ENCODE measurements at regions not wholly inside any gene's neighbourhood (a gene's known extent, or its start where the extent isn't known, plus 50 kb on each side); places are given as distances from the start of the nearest gene placed in this dataset.

DNA sequence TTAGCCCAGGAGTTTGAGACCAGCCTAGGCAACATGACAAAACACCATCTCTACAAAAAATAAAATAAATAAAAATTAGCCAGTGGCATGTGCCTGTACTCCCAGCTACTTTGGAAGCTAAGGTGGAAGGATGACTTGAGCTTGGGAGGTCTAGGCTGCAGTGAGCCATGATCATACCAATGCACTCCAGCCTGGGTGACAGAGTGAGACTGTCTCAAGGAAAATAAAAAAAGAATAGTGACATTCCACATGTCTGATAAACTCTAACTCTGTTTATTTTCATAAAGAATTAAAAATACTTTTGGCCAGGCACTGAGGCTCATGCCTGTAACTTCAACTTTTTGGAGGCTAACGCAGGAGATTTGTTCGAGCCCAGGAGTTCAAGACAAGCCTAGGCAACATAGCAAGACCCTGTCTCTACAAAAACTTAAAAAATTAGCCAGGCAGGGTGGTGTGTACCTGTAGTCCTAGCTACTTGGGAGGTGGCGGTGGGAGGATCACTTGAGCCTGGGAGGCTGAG is 115.1 kb downstream of the GJA1 start:
- no peak overlapping the region for H3K4me2 ChIP-seq (ENCODE audit: low read depth, low read length)
- 20% methylated on average over 3 of the region's 3 CpGs for WGBS (ENCODE audit: low lambda C conversion rate)
- intact Hi-C loops (cut with micrococcal nuclease; ENCODE audit: unreplicated experiment), result no loop called here
- TF ChIP-seq, protein P1, sequence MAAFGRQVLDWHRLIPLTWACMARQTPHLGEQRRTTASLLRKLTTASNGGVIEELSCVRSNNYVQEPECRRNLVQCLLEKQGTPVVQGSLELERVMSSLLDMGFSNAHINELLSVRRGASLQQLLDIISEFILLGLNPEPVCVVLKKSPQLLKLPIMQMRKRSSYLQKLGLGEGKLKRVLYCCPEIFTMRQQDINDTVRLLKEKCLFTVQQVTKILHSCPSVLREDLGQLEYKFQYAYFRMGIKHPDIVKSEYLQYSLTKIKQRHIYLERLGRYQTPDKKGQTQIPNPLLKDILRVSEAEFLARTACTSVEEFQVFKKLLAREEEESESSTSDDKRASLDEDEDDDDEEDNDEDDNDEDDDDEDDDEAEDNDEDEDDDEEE (CRISPR knock-in tag; IDR thresholded peaks at IDR 0.05), result no peak
- TF ChIP-seq, protein P2, sequence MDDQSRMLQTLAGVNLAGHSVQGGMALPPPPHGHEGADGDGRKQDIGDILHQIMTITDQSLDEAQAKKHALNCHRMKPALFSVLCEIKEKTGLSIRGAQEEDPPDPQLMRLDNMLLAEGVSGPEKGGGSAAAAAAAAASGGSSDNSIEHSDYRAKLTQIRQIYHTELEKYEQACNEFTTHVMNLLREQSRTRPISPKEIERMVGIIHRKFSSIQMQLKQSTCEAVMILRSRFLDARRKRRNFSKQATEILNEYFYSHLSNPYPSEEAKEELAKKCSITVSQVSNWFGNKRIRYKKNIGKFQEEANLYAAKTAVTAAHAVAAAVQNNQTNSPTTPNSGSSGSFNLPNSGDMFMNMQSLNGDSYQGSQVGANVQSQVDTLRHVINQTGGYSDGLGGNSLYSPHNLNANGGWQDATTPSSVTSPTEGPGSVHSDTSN (CRISPR knock-in tag; IDR thresholded peaks at IDR 0.05; ENCODE audit: borderline replicate concordance), result no peak
- no peak for TF ChIP-seq STAG1 (CRISPR knock-in tag; IDR thresholded peaks at IDR 0.05)
- TF ChIP-seq ZNF317 (CRISPR knock-in tag; IDR thresholded peaks at IDR 0.05), result no peak
- TF ChIP-seq FOXO1 (CRISPR knock-in tag; IDR thresholded peaks at IDR 0.05), result no peak
- TF ChIP-seq RNF2 (conservative IDR thresholded peaks at IDR 0.05; ENCODE audit: low read depth), result no peak
- TF ChIP-seq, protein P3, sequence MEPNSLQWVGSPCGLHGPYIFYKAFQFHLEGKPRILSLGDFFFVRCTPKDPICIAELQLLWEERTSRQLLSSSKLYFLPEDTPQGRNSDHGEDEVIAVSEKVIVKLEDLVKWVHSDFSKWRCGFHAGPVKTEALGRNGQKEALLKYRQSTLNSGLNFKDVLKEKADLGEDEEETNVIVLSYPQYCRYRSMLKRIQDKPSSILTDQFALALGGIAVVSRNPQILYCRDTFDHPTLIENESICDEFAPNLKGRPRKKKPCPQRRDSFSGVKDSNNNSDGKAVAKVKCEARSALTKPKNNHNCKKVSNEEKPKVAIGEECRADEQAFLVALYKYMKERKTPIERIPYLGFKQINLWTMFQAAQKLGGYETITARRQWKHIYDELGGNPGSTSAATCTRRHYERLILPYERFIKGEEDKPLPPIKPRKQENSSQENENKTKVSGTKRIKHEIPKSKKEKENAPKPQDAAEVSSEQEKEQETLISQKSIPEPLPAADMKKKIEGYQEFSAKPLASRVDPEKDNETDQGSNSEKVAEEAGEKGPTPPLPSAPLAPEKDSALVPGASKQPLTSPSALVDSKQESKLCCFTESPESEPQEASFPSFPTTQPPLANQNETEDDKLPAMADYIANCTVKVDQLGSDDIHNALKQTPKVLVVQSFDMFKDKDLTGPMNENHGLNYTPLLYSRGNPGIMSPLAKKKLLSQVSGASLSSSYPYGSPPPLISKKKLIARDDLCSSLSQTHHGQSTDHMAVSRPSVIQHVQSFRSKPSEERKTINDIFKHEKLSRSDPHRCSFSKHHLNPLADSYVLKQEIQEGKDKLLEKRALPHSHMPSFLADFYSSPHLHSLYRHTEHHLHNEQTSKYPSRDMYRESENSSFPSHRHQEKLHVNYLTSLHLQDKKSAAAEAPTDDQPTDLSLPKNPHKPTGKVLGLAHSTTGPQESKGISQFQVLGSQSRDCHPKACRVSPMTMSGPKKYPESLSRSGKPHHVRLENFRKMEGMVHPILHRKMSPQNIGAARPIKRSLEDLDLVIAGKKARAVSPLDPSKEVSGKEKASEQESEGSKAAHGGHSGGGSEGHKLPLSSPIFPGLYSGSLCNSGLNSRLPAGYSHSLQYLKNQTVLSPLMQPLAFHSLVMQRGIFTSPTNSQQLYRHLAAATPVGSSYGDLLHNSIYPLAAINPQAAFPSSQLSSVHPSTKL (CRISPR knock-in tag; IDR thresholded peaks at IDR 0.05), result no peak
- TF ChIP-seq ZNF83 (CRISPR knock-in tag; IDR thresholded peaks at IDR 0.05; ENCODE audit: borderline replicate concordance), result no peak
- TF ChIP-seq ZNF343 (CRISPR knock-in tag; IDR thresholded peaks at IDR 0.05), result no peak
- TF ChIP-seq, protein P4, sequence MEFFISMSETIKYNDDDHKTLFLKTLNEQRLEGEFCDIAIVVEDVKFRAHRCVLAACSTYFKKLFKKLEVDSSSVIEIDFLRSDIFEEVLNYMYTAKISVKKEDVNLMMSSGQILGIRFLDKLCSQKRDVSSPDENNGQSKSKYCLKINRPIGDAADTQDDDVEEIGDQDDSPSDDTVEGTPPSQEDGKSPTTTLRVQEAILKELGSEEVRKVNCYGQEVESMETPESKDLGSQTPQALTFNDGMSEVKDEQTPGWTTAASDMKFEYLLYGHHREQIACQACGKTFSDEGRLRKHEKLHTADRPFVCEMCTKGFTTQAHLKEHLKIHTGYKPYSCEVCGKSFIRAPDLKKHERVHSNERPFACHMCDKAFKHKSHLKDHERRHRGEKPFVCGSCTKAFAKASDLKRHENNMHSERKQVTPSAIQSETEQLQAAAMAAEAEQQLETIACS (CRISPR knock-in tag; IDR thresholded peaks at IDR 0.05), result no peak
- no peak for TF ChIP-seq ZNF335 (CRISPR knock-in tag; IDR thresholded peaks at IDR 0.05)
- TF ChIP-seq HDAC6 (IDR thresholded peaks at IDR 0.05; ENCODE audit: low read depth, low read length), result no peak
- TF ChIP-seq, protein P5, sequence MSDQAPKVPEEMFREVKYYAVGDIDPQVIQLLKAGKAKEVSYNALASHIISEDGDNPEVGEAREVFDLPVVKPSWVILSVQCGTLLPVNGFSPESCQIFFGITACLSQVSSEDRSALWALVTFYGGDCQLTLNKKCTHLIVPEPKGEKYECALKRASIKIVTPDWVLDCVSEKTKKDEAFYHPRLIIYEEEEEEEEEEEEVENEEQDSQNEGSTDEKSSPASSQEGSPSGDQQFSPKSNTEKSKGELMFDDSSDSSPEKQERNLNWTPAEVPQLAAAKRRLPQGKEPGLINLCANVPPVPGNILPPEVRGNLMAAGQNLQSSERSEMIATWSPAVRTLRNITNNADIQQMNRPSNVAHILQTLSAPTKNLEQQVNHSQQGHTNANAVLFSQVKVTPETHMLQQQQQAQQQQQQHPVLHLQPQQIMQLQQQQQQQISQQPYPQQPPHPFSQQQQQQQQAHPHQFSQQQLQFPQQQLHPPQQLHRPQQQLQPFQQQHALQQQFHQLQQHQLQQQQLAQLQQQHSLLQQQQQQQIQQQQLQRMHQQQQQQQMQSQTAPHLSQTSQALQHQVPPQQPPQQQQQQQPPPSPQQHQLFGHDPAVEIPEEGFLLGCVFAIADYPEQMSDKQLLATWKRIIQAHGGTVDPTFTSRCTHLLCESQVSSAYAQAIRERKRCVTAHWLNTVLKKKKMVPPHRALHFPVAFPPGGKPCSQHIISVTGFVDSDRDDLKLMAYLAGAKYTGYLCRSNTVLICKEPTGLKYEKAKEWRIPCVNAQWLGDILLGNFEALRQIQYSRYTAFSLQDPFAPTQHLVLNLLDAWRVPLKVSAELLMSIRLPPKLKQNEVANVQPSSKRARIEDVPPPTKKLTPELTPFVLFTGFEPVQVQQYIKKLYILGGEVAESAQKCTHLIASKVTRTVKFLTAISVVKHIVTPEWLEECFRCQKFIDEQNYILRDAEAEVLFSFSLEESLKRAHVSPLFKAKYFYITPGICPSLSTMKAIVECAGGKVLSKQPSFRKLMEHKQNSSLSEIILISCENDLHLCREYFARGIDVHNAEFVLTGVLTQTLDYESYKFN (CRISPR knock-in tag; conservative IDR thresholded peaks at IDR 0.05), result no peak
- no peak for TF ChIP-seq HOXA5 (CRISPR knock-in tag; IDR thresholded peaks at IDR 0.05)
- TF ChIP-seq ZSCAN25 (CRISPR knock-in tag; IDR thresholded peaks at IDR 0.05), result no peak

More for the DNA sequence above, 115.1 kb downstream of the GJA1 start:
- CTCF ChIA-PET (ENCODE audit: low intra/inter-chr PET ratio, low total read pairs), result no interaction called here
- no peak overlapping the region for H3K9ac ChIP-seq (ENCODE audit: insufficient read depth, low read depth, low read length)
- no peaks in the 10 kb centered on the region for H3K79me2 ChIP-seq (ENCODE audit: insufficient read depth, low read length)
- DNase-seq (ENCODE audit: low spot score) (no peak), ATAC-seq (no peak), FAIRE-seq (no peak)
- no peaks in the 10 kb centered on the region; a peak in 1 of 5 replicates for H3K27me3 ChIP-seq (ENCODE audit: control insufficient read depth in 1 of 2, insufficient read depth in 2 of 2, low read length in 2 of 2)
- no peaks in the 10 kb centered on the region for H3K9me3 ChIP-seq (ENCODE audit: low read length)
- H2AFZ ChIP-seq (ENCODE audit: low read length), result no peak overlapping the region
- POLR2A ChIA-PET, result no interaction called here
- no peak overlapping the region for H3K27ac ChIP-seq (ENCODE audit: extremely low read length, insufficient read depth, low read length)
- H3K36me3 ChIP-seq (replicated peaks in 1 of 2; ENCODE audit: control insufficient read depth in 1 of 2, insufficient read depth in 2 of 2, low read length in 2 of 2), result no peaks in the 10 kb centered on the region
- H3K4me1 ChIP-seq (ENCODE audit: insufficient read depth, low read length), result no peaks in the 10 kb centered on the region
- no TSS peak for BruUV-seq (replicated peaks)
- in situ Hi-C loops (cut with HindIII; ENCODE audit: extremely low pct_ligation_motif_present, low pct_unique_long_range_greater_than_20kb), result no loop called here
- no peaks in the 10 kb centered on the region for H4K20me1 ChIP-seq (ENCODE audit: insufficient read depth, low read length)
- no peak overlapping the region for H3K4me3 ChIP-seq (replicated peaks in 1 of 3; ENCODE audit: insufficient read depth in 1 of 3, low read depth in 2 of 3, low read length in 3 of 3)
